HCT116 (cell line): ENCODE measurements at regions not wholly inside any gene's neighbourhood (a gene's known extent, or its start where the extent isn't known, plus 50 kb on each side); places are given as distances from the start of the nearest gene placed in this dataset.

Experiments used
- ATAC-seq: fragments of 200-7000 bp; cut with Tn5 transposase; 2 replicates; pipeline ENCODE4 v1.9.1; 2020; ENCODE audit warnings: mild to moderate bottlenecking, moderate library complexity
- BruUV-seq: library from RNA; stranded (reverse); fragments of 400-500 nt; replicated peaks from 2 replicates; lab custom pipeline; 2021; lab: Mats Ljungman, UMichigan
- CTCF ChIA-PET: fragments of 300-600 bp; sonication (Branson Sonifier 250); formaldehyde crosslinking; loops from one replicate; lab custom pipeline; 2021; ENCODE audit warnings: antibody characterized with exemption; lab: Charles Lee
- POLR2A ChIA-PET: fragments of 300-600, 350-600 bp; sonication (Branson Sonifier 250); formaldehyde crosslinking; loops from one replicate; lab custom pipeline; 2021; ENCODE audit warnings: antibody characterized with exemption; lab: Charles Lee
- RAD21 ChIA-PET, 2 experiments: fragments of 300-600 bp; sonication (Branson Sonifier 250); formaldehyde crosslinking; loops; one replicate each; lab custom pipeline; 2023; ENCODE audit warnings: low total read pairs in 2 of 2; ENCODE audit not compliant: uncharacterized antibody in 2 of 2, unreplicated experiment in 2 of 2, low non-redundant PET in 1 of 2; lab: Charles Lee
- DNase-seq: peaks from one replicate; pipeline ENCODE4 v3.0.0-alpha.2; 2010; ENCODE audit warnings: low read depth, low spot score
- H2AFZ ChIP-seq: fragments of 200-600 bp; shearing (Covaris generic), sonication (generic); 2 replicates; pipeline ENCODE4 v1.6.1; 2017; ENCODE audit warnings: low read depth, mixed run types, mixed read lengths, antibody characterized with exemption, low read length; ENCODE audit not compliant: poor library complexity, severe bottlenecking
- H3K27ac ChIP-seq: 2 replicates; pipeline ENCODE4 v1.5.1; 2012; ENCODE audit warnings: low read depth, low read length
- H3K27me3 ChIP-seq: fragments of 200-600 bp; sonication (generic); 2 replicates; pipeline ENCODE4 v1.6.1; 2016; ENCODE audit warnings: mixed run types, low read length, mixed read lengths; ENCODE audit not compliant: insufficient read depth
- H3K36me3 ChIP-seq, 2 experiments: fragments of 200-500 bp in 1 of 2; fragments of 200-600 bp in 1 of 2; sonication (Bioruptor generic) in 1 of 2; sonication (generic) in 1 of 2; 2 replicates each; pipeline versions ENCODE4 v1.5.1 to v1.6.1; 2014 to 2016; ENCODE audit warnings: low read length in 2 of 2, inconsistent platforms in 1 of 2, mixed read lengths in 1 of 2, mixed run types in 1 of 2; ENCODE audit not compliant: insufficient read depth in 2 of 2, control insufficient read depth in 1 of 2
- H3K4me1 ChIP-seq, 2 experiments: fragments of 200-600 bp in 1 of 2; sonication (generic) in 1 of 2; 2 replicates each; pipeline versions ENCODE4 v1.5.1 to v1.6.1; 2012 to 2017; ENCODE audit warnings: low read length in 2 of 2, inconsistent platforms in 1 of 2, mild to moderate bottlenecking in 1 of 2, mixed read lengths in 1 of 2, mixed run types in 1 of 2, moderate library complexity in 1 of 2; ENCODE audit not compliant: insufficient read depth in 2 of 2, control insufficient read depth in 1 of 2
- H3K4me2 ChIP-seq: fragments of 200-600 bp; sonication (generic); 2 replicates; pipeline ENCODE4 v1.6.1; 2017; ENCODE audit warnings: mixed run types, low read length, mixed read lengths
- H3K4me3 ChIP-seq, 2 experiments: fragments of 200-600 bp in 1 of 2; sonication (generic) in 1 of 2; replicated peaks in 1 of 2; 2 replicates each; pipeline ENCODE4 v1.5.1; 2011 to 2016; ENCODE audit warnings: low read length in 2 of 2, control low read depth in 1 of 2, low read depth in 1 of 2, mild to moderate bottlenecking in 1 of 2, mixed read lengths in 1 of 2, mixed run types in 1 of 2
- H3K79me2 ChIP-seq: fragments of 200-600 bp; sonication (generic); 2 replicates; pipeline ENCODE4 v1.6.1; 2017; ENCODE audit warnings: mild to moderate bottlenecking, mixed run types, low read length, moderate library complexity, mixed read lengths; ENCODE audit not compliant: insufficient read depth
- H3K9ac ChIP-seq: fragments of 200-600 bp; sonication (generic); 2 replicates; pipeline ENCODE4 v1.6.1; 2016; ENCODE audit warnings: low read length, mixed read lengths
- H3K9me2 ChIP-seq: fragments of 200-600 bp; sonication (generic), shearing (Covaris generic); 2 replicates; pipeline ENCODE4 v1.6.1; 2017; ENCODE audit warnings: mixed run types, mild to moderate bottlenecking, moderate library complexity; ENCODE audit not compliant: insufficient read depth
- H3K9me3 ChIP-seq, 2 experiments: fragments of 200-500 bp in 1 of 2; fragments of 200-600 bp in 1 of 2; sonication (Bioruptor generic) in 1 of 2; sonication (generic) in 1 of 2; 2 replicates each; pipeline ENCODE4 v1.6.1; 2014 to 2017; ENCODE audit warnings: low read length in 2 of 2, mixed read lengths in 2 of 2, inconsistent platforms in 1 of 2, low read depth in 1 of 2, mild to moderate bottlenecking in 1 of 2, mixed run types in 1 of 2, moderate library complexity in 1 of 2; ENCODE audit not compliant: control insufficient read depth in 1 of 2, insufficient read depth in 1 of 2
- H4K20me1 ChIP-seq: fragments of 200-600 bp; sonication (generic), shearing (Covaris generic); 2 replicates; pipeline ENCODE4 v1.6.1; 2017; ENCODE audit warnings: mixed run types, mild to moderate bottlenecking, moderate library complexity; ENCODE audit not compliant: insufficient read depth
- CEBPB ChIP-seq: IDR thresholded peaks from 2 replicates; pipeline ENCODE4 v1.6.1; 2012; ENCODE audit warnings: low read depth
- EGR1 ChIP-seq: IDR thresholded peaks from 2 replicates; pipeline ENCODE4 v1.6.1; 2012; ENCODE audit warnings: low read depth
- EZH2 ChIP-seq: fragments of 200-600 bp; sonication (generic); IDR thresholded peaks from 2 replicates; pipeline ENCODE4 v1.6.1; 2017; ENCODE audit warnings: antibody characterized with exemption, mixed run types
- EZH2phosphoT487 ChIP-seq: fragments of 200-600 bp; IDR thresholded peaks from 2 replicates; pipeline ENCODE4 v1.6.1; 2018; ENCODE audit warnings: antibody characterized with exemption, borderline replicate concordance
- FOSL1 ChIP-seq: IDR thresholded peaks from 2 replicates; pipeline ENCODE4 v1.6.1; 2012; ENCODE audit warnings: low read depth
- POLR2A ChIP-seq: IDR thresholded peaks from 2 replicates; pipeline ENCODE4 v1.7.0; 2011; ENCODE audit warnings: borderline replicate concordance; ENCODE audit not compliant: insufficient read depth, insufficient read length; ENCODE audit errors: extremely low read depth
- SP1 ChIP-seq: IDR thresholded peaks from 2 replicates; pipeline ENCODE4 v1.6.1; 2012; ENCODE audit warnings: low read depth
- TCF7L2 ChIP-seq: IDR thresholded peaks from 2 replicates; pipeline ENCODE4 v1.7.0; 2011; ENCODE audit warnings: borderline replicate concordance, inconsistent platforms; ENCODE audit not compliant: insufficient read depth, insufficient read length; ENCODE audit errors: extremely low read depth
- ZFX ChIP-seq: fragments of 450-650 bp; IDR thresholded peaks from 2 replicates; pipeline ENCODE4 v1.6.1; 2017
- intact Hi-C: fragments of 100-400 bp; cut with micrococcal nuclease; formaldehyde crosslinking; loops from 2 replicates; pipeline ENCODE4 v1.10.0; 2022
- TF ChIP-seq, protein P1 (sequence below), 3 experiments: fragments of 200-600 bp in 1 of 3; sonication (generic) in 1 of 3; IDR thresholded peaks in 2 of 3; conservative IDR thresholded peaks in 1 of 3; 2 replicates each; pipeline ENCODE4 v1.5.1; 2012 to 2017; ENCODE audit warnings: low read depth in 2 of 3, low read length in 2 of 3, antibody characterized with exemption in 1 of 3, borderline replicate concordance in 1 of 3, control low read depth in 1 of 3, mild to moderate bottlenecking in 1 of 3, mixed read lengths in 1 of 3, mixed run types in 1 of 3, moderate library complexity in 1 of 3; ENCODE audit not compliant: insufficient read depth in 1 of 3
- TF ChIP-seq, protein P2 (sequence below): IDR thresholded peaks from 2 replicates; pipeline ENCODE4 v1.6.1; 2012; ENCODE audit warnings: low read depth
- TF ChIP-seq, protein P3 (sequence below): IDR thresholded peaks from 2 replicates; pipeline ENCODE4 v1.6.1; 2012

DNA sequence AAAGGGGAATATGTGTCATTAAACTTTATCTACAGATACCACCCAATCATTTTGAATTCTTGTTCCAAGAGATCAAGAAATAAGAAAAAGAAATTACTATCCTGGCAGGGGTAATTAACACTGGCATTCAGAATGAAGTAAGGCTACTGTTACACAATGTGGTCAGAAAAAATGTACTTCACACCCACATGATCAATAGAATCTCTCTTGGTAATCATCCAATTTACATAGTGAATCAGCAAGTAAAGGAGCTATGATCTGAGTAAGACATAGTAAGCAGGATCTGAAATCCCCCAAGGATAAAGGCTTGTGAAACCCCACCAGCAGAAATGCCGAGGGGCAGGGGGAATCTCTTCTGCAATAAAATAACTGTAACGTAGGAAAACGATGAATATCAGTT, 466.5 kb downstream of the FAM181B start:
- no peak for DNase-seq
- no peak for TF ChIP-seq TCF7L2
- no peak for TF ChIP-seq CEBPB
- no peak for TF ChIP-seq ZFX
- TF ChIP-seq, protein P1, sequence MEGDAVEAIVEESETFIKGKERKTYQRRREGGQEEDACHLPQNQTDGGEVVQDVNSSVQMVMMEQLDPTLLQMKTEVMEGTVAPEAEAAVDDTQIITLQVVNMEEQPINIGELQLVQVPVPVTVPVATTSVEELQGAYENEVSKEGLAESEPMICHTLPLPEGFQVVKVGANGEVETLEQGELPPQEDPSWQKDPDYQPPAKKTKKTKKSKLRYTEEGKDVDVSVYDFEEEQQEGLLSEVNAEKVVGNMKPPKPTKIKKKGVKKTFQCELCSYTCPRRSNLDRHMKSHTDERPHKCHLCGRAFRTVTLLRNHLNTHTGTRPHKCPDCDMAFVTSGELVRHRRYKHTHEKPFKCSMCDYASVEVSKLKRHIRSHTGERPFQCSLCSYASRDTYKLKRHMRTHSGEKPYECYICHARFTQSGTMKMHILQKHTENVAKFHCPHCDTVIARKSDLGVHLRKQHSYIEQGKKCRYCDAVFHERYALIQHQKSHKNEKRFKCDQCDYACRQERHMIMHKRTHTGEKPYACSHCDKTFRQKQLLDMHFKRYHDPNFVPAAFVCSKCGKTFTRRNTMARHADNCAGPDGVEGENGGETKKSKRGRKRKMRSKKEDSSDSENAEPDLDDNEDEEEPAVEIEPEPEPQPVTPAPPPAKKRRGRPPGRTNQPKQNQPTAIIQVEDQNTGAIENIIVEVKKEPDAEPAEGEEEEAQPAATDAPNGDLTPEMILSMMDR (IDR thresholded peaks at IDR 0.05 in 2 of 3, conservative IDR thresholded peaks at IDR 0.05 in 1 of 3; ENCODE audit: borderline replicate concordance in 1 of 3, insufficient read depth in 1 of 3, low read depth in 2 of 3, low read length in 2 of 3), result no peak
- no peak for TF ChIP-seq SP1
- TF ChIP-seq, protein P2, sequence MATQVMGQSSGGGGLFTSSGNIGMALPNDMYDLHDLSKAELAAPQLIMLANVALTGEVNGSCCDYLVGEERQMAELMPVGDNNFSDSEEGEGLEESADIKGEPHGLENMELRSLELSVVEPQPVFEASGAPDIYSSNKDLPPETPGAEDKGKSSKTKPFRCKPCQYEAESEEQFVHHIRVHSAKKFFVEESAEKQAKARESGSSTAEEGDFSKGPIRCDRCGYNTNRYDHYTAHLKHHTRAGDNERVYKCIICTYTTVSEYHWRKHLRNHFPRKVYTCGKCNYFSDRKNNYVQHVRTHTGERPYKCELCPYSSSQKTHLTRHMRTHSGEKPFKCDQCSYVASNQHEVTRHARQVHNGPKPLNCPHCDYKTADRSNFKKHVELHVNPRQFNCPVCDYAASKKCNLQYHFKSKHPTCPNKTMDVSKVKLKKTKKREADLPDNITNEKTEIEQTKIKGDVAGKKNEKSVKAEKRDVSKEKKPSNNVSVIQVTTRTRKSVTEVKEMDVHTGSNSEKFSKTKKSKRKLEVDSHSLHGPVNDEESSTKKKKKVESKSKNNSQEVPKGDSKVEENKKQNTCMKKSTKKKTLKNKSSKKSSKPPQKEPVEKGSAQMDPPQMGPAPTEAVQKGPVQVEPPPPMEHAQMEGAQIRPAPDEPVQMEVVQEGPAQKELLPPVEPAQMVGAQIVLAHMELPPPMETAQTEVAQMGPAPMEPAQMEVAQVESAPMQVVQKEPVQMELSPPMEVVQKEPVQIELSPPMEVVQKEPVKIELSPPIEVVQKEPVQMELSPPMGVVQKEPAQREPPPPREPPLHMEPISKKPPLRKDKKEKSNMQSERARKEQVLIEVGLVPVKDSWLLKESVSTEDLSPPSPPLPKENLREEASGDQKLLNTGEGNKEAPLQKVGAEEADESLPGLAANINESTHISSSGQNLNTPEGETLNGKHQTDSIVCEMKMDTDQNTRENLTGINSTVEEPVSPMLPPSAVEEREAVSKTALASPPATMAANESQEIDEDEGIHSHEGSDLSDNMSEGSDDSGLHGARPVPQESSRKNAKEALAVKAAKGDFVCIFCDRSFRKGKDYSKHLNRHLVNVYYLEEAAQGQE, result no peak
- TF ChIP-seq, protein P3, sequence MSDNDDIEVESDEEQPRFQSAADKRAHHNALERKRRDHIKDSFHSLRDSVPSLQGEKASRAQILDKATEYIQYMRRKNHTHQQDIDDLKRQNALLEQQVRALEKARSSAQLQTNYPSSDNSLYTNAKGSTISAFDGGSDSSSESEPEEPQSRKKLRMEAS, result no peak
- no peak for TF ChIP-seq EZH2phosphoT487
- TF ChIP-seq POLR2A, result no peak
- no peak for TF ChIP-seq EGR1
- TF ChIP-seq FOSL1, result no peak
- no peak for TF ChIP-seq EZH2
- POLR2A ChIA-PET, result no interaction called here
- H3K4me3 ChIP-seq, result no peak overlapping the region
- no peaks in the 10 kb centered on the region for H3K36me3 ChIP-seq
- no peak overlapping the region for H3K4me2 ChIP-seq
- H3K9me2 ChIP-seq, result no peaks in the 10 kb centered on the region
- H3K27ac ChIP-seq, result no peak overlapping the region
- ATAC-seq, result no peak
- H3K9ac ChIP-seq, result no peak overlapping the region
- H2AFZ ChIP-seq, result no peak overlapping the region
- CTCF ChIA-PET, result no interaction called here
- no peaks in the 10 kb centered on the region for H3K27me3 ChIP-seq
- peaks cover 9 to 17% of the 10 kb centered on the region in 2 experiments; a peak in 2 of 4 replicates for H3K9me3 ChIP-seq
- no peaks in the 10 kb centered on the region for H4K20me1 ChIP-seq
- BruUV-seq, result no TSS peak
- RAD21 ChIA-PET, result no interaction called here
- H3K4me1 ChIP-seq, result no peaks in the 10 kb centered on the region
- intact Hi-C loops, result no loop called here
- no peaks in the 10 kb centered on the region for H3K79me2 ChIP-seq
